NCI-H524 treated with DMSO at 0.1 percent for 48 hours (cell line): ENCODE measurements at regions not wholly inside any gene's neighbourhood (a gene's known extent, or its start where the extent isn't known, plus 50 kb on each side); places are given as distances from the start of the nearest gene placed in this dataset.
"Not testable (repeated sequence)": the region's sequence is repeated elsewhere in the genome, so short reads cannot be mapped to it uniquely, and the experiment has no call there.

ENCODE experiments used
- DNase-seq: peaks from one replicate; lab custom pipeline; 2025; lab: John Stamatoyannopoulos, UW

GRCh38 chr5:53160895-53161294, 51.3 kb upstream of the MOCS2 start:
- no peak for DNase-seq

DNA sequence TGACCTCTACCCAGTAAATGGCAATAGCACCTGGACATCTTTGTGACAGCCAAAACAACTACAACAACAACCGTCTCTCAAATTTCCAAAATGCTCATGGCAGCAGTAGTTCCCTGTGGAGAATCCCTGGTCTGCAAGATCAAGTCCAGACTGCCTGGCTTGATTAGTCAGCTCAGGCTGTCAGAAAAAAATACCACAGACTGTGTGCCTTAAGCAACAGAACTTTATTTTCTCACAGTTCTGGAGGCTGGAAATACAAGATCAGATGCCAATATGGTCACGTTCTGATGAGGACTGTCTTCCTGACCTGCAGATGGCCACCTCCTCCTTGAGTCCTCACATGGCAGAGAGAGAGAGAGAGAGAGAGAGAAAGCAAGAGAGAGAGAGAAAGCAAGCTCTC, 52.3 kb upstream of the MOCS2 start:
- DNase-seq, result no peak

GRCh38 chr5:53164478-53165165, 55.1 kb upstream of the MOCS2 start:
- DNase-seq, result no peak

DNA sequence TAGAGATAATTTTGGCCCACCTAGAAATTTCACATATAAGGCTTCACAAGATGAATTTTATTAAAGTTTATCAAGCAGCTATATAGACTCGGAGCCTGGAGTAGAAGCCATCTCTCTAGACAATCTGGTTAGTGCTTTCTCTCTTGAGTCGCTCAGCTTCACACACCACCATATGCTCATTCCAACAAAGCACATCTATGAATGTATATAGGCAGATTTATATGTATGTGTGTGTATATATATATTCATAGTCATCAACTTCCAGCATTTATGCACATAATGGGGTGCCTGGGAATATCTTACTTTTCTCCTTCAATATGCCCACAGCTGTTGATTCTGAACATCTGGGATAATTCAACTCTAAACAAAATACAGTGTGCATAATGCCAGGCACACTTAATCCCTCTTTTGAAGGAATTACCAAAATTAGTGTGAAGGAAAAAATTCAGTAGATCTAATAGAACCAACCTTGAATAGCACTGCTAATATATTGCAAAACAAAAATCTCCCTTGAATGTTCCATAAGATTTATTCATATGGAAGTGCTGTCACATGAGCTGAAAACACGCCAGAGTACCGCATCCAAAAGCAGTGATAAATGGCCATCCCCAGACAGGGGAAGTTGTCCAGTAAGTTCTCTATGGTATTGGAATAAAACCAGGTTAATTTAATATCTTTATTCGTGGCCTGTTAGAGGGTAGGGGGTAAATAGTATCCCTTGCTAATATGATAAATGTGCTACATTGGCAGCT, 56.0 kb upstream of the MOCS2 start:
- no peak for DNase-seq

GRCh38 chr5:53166183-53166495, 56.6 kb upstream of the MOCS2 start:
- no peak for DNase-seq

GRCh38 chr5:53167836-53168235, 58.3 kb upstream of the MOCS2 start:
- no peak for DNase-seq

GRCh38 chr5:53169933-53170332, 60.4 kb upstream of the MOCS2 start:
- DNase-seq, result no peak

GRCh38 chr5:53170746-53171349, 61.3 kb upstream of the MOCS2 start:
- DNase-seq, result no peak

- not testable (repeated sequence) for DNase-seq
Observed at GRCh38 chr5:53172073-53172472, 62.5 kb upstream of the MOCS2 start.

- DNase-seq, result no peak
Observed at GRCh38 chr5:53172630-53173029, 63.1 kb upstream of the MOCS2 start.

DNA sequence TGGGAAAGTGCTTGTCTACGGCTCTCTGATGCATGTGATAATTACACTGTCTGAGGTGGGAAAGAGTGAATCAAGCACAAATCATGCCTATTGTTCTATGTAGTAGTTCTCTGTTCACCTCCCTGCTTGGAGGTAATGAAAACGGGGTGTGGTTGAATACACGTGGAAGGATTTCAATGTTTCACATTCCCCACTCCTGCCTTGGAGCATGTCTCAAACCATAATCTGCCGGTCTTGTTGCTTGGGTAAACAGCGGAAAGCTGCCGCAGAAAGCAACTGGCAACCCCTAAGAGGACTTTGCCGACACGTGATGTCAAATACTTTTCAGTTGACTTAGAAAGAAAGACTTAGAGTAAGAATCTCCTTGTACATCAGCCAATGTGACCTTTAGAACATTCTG, 63.5 kb upstream of the MOCS2 start:
- DNase-seq, result no peak

DNA sequence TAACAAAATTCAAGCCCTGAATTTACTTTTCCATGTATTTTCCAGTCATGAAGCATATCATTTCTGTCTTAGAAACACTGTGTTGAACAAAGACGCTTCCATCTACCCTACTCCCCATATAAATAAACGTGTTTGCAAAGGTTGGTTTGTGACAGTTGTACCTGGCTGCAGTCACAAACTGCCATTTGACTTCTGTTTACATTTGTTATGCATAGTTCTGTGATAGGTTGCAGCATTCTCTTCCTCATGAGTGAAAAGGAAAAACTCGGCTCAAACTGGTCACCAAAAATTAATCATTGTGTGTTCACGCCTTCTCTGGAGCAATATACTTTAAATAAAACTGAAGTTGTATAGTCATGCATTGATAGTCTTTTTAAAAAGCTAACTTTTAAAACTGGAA, 69.3 kb upstream of the MOCS2 start:
- DNase-seq, result no peak

GRCh38 chr5:53179691-53180090, 70.1 kb upstream of the MOCS2 start:
- no peak for DNase-seq

GRCh38 chr5:53180538-53180937, 71.0 kb upstream of the MOCS2 start:
- no peak for DNase-seq

DNA sequence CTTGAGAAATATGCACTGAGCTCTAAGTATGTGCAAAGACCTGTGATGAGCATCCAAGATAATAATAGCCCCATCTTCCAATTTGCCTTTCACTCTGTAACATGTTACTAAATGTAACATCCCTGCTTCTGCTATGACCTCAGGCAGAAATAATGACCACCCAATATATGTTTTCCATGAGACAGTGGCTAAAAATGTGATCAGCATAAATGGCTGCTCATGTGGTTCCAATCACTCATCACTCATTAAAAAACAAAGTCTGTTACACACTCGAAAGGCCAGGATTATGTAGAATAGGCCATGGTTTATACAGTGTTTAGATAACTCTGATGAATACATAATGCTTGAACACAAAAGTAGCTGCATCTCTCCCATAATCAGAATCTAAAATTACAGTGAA, 71.4 kb upstream of the MOCS2 start:
- no peak for DNase-seq

DNA sequence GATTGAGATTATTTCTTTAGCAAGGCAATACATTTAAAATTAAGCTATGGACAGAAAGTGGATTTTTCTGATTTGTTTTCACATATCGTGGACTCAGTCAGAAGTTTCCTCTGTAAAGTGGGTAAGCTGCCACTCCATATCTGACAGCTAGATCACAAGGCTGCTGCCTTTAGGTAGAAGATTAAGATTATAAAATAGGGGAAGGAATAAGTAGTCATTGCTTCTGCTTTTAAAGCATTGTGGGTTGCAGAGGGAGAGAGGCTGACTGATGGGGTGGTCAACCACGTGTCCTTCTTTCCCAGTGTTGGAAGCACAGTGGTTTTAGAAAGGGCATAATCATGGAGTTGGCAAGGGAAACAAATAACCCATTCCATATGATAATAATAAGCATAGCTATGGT, 74.3 kb upstream of the MOCS2 start:
- no peak for DNase-seq

DNA sequence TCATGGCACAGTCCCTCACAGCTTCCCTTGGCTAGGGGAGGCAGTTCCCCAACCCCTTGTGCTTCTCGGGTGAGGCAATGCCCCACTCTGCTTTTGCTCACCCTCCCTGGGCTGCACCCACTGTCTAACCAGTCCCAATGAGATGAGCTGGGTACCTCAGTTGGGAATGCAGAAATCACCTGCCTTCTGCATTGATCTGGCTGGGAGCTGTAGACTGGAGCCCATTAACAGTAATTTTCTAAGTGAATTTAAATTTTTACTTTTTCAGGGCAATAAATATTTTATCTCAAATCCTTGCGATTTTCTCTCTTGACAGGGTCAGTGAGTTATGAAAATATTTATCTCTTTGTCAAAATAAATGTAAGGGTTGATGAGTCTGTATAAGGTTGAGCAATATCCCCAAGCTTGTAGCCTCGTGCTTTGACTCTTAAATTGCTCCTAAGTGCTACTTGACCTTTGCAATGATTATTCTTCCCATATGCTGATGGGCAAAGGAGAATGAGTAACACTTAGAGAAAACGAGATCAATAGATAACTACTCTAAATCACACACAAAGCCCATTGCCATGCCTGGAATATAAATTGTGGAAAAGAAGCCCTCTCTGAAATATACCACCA, 82.1 kb upstream of the MOCS2 start:
- DNase-seq, result no peak

- no peak for DNase-seq
Observed at GRCh38 chr5:53194086-53194485, 84.5 kb upstream of the MOCS2 start.

DNA sequence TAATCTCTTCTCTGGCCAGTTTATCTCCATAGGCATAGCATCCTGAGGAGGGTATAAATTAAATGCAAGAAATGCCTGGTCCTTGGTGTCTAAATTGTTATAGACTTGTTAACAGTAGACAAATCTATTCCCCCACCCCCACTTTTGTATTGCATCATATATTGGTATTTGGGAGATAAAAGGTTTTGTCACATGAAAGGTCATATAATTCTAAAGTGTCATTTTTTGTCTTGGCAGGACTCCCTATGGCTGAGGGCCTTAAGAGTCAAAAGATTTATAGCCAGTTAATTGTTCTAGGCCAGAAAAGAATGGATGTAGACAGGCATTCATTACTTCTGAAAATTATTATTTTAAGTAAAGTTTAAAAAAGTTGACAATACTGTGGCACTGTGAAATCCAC, 90.3 kb upstream of the MOCS2 start:
- no peak for DNase-seq

DNA sequence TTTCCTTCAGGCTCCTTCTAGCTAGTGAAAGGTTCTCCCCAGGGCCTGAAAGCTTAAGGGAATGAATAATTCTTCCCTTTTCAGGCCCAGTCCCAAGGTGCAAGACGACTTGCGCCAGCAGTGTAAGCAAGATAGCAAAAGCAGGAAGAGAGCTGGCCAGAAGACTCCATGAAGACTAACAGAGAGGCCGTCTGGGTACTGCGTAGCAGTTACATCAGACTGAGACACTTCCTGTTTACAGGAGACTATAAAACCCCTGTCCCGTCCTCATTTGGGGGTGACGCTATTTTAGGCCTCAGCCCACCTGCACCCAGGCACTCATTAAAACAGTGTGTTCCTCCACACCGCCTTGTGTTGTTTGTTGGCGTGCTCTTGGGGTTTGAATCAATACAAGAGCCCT, 90.7 kb upstream of the MOCS2 start:
- no peak for DNase-seq

- no peak for DNase-seq
Observed at GRCh38 chr5:53201746-53202145, 92.2 kb upstream of the MOCS2 start.

- DNase-seq, result no peak
Observed at GRCh38 chr5:53206562-53206961, 97.0 kb upstream of the MOCS2 start.

DNA sequence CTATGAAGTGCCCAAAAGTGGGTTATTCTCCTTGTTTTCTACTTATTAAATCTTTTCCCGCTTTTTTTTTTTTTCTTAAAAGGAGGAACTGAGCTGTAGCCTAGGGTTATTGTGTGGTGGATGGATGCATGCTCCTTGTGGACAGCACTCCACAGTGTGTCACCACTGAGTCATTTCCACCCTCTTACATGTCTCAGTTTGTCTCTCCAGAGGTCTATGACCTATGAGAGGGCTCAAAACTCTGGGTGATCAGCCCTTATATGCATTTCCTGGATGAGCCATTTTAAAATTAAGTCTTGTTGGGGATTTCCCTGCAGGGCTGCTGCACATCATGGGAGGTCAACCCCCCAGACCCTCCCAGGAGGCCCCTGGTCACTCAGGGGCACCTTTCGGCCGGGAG, 102.2 kb upstream of the MOCS2 start:
- no peak for DNase-seq
